ENCODE measurements at regions not wholly inside any gene's neighbourhood (a gene's known extent, or its start where the extent isn't known, plus 50 kb on each side); places are given as distances from the start of the nearest gene placed in this dataset.

GRCh38 chr6:71044753-71045152 is 87.9 kb upstream of the B3GAT2 start (continued):
- no peak for TF ChIP-seq CHD7 (IDR thresholded peaks at IDR 0.05; ENCODE audit: insufficient replicate concordance, low read length)
- TF ChIP-seq TEAD4 (IDR thresholded peaks at IDR 0.05; ENCODE audit: low read depth, low read length) = no peak
